ENCODE measurements at regions not wholly inside any gene's neighbourhood (a gene's known extent, or its start where the extent isn't known, plus 50 kb on each side); places are given as distances from the start of the nearest gene placed in this dataset.

DNA sequence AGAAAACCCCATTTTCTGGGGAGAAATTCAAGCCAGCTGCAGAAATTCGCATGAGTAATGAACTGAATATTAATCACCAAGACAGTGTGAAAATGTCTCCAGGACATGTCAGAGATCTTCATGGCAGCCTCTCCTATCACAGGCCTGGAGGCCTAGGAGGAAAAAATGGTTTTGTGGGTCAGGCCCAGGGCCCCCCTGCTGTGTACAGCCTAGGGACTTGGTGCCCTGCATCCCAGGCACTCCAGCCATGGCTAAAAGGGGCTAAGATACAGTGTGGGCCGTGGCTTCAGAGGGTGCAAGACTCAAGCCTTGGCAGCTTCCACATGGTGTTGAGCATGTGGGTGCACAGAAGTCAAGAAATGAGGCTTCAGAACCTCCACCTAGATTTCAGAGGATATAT lies 185.9 kb upstream of the GATB start:
- TF ChIP-seq POLR2A (IDR thresholded peaks at IDR 0.05) (no peak), CTCF (IDR thresholded peaks at IDR 0.05 in 8 of 11, conservative IDR thresholded peaks at IDR 0.05 in 3 of 11) (no peak), POLR2AphosphoS5 (IDR thresholded peaks at IDR 0.05) (no peak)
